ENCODE measurements at regions not wholly inside any gene's neighbourhood (a gene's known extent, or its start where the extent isn't known, plus 50 kb on each side); places are given as distances from the start of the nearest gene placed in this dataset.
"Not testable (repeated sequence)": the region's sequence is repeated elsewhere in the genome, so short reads cannot be mapped to it uniquely, and the experiment has no call there.

DNA sequence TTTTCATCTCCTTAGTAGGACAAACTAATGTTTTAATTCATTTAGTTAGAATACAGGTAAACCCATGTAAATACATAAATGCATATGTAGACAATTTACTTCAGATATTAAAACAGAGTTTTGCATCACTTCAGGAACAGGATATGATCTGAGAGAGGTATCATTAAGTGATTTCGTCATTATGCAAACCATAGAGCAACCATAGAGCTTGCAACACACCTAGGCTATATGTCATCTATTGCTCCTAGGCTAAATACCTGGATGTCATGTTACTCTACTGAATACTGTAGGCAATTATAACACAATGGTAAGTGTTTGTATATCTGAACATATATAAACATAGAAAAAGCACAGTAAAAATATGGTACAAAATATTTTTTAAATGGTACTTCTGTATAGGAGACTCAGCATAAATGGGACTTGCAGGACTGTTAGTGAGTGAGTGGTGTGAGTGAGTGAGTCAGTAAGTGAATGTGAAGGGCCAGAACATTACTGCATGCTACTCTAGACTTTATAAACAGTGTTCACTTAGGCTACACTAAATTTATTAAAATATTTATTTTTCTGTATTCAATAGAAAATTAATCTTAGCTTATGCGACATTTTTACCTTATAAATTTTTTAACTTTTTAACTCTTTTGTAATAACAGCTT is 1377.5 kb upstream of the CDH9 start:
- DNase-seq, result no peak

DNA sequence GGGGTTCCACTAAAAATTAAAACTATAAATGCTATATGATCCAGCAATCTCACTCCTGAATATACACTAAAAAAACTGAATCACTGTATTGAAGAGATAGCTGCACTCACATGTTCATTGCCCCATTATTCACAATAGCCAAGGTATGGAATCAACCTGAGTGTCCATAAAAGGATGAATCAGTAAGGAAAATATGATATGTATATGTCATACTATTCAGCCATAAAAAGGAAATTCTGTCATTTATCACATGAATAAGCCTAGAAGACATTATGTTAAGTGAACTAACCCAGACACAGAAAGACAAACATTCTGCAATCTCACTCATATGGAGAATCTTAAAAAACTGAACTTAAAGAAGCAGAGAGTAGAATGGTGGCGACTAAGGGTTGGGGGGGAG is 1376.2 kb upstream of the CDH9 start:
- no peak for DNase-seq

DNA sequence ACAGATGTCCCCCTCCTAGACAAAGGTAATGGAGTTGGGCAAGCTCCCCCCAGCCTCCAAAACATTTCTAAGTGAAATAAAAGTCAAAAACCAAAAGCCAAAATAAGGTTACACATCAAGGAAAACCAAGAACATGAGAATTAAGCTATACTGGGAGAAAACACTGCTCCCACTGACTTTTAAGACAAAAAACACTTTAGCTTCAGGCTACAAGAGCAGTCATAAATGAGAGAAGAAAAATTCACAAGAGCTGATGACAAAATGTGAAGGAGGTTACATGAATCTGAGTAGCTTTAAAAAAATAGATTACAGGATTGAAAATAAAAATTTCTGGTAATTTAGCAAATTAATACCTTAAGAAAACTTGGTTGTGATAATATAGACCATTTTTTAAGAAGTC is 1370.3 kb upstream of the CDH9 start:
- DNase-seq, result no peak

DNA sequence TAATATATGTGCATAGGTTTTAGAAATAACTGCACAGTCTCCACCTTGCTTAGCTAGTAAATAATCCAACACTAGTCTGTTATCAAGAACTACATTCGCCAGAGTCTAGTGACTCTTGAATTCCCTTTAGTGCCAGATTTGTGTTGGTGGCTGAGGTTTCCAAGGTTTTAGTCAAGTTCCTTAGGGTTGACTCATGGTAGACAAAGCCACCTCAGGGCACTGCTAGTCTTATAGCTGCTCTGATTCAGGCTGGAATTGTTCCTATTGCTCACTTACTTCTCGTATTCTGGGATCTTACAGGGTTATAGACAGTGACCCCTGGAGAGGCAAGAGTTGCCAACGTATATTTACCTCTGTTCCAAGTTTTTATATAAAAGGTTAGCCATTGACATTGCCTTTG is 1369.8 kb upstream of the CDH9 start:
- no peak for DNase-seq

DNA sequence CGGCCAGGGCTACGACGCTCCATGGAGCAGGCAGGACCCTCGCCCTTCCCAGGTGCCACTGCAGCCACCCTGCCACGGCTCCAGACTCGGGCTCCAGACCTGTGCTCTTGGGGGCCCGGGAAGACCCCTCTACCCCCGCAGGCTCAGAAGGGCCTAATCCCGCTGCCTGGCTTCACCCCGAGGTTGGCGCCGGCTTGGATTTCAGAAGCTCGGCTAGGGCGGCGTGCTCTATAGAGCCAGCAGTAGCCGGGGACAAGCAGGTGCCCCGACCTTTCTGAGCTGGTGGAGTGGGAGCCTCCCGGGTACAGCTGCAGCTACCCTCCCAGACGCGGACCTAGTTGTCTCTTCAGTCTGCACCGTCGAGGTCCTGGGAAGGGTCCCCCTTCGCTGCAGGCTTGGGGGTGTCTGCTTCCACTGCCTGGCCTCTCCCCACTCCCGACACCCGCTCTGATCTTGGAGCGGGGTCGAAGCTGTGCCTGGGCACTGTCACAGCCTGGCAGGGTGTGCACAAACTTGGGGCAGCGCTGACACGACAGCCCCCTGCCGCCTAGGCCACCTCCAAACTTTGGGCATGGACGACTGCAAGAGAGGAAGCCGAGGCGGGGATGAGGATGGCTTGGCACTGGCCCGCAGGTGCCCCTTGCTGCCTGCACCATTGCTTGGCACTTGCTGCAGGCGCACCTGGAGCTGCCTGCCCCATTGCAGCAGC is 1366.1 kb upstream of the CDH9 start:
- DNase-seq, result no peak

DNA sequence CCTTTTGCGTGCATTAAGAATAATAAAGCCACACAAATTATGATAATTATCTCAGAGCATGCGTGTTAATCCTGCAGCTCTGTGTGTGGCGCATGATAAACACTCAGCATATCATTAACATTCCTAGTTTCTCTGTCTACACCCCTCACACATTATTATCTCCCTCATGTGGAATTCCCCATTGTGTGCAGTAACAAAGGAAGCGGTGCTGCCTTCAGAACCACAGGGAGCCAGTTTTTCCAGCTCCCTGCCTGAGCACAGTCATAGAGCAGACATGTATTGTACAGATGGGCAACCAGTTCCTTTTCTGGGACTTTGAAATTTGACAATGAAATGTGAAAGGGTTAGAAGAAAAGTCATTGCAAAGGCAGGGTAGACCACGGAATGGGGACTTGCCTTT is 1365.5 kb upstream of the CDH9 start:
- DNase-seq, result peak; percentile 77

DNA sequence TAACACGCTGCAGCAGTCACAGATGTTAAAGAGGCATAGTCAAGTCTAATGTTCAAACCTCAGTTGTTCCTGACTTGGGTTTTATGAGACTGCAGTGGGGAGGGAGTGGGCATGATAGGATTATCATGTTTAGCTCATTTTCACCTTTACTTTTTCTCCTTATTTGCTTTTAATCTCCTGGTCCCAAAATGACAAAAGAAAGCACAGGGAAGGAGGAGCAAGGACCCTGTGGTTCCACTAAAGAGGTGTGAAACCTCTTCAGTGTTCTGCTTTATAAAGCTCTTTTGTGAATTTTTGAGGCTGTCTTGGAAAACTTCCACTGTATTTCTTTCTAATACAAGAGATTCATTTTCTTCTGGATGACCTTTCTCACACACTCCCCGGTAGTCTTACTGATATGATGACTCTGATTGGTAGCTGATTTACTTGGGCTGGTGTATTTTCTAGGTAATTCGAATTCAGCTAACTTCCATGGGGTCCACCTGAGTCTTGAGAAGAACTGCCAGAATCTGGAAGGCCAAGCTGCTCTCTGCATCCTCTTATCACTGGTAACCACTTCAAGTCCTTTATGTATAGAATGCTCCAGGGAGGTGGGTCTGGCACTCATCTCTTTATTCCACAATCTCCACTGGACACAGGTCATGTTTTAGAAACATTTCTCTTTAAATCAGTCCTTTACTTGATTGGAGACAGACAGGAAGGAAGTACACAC is 1364.4 kb upstream of the CDH9 start:
- no peak for DNase-seq

DNA sequence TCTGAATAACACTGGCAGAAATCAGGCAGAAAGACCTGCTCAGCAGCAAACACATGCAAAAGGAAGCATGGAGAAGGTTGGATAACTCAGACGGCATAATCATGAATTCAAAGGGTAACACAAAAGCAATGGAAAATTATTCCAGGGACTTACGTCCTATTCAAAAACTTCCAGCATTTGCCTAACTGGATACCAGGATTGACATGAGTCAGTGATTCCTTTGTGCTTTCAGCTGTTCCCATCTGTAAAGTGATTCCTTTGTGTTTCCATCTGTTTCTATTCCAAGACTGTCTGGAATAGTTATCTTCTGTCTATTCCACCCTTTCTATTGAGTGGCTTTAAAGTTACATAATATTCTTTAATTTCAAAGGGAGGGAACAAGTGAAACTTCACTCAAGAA is 1361.7 kb upstream of the CDH9 start:
- DNase-seq, result no peak

DNA sequence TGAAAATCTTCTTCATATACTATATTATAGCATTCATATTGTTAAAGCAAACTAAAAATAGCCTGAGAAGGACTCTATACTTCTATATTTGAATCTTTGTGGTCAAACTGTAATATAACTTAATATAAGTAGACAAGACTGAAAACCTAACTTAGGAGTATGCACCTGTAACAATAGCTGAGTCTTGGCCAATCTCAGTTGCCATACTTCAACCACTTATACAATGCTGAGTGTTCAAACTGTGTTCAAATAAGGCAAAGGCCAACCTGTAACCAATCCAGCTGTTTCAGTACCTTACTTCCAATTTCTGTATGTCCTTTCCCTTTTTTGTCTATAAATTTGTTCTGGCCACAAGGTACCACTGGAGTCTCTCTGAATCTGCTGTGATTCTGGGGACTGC is 1360.8 kb upstream of the CDH9 start:
- no peak for DNase-seq

DNA sequence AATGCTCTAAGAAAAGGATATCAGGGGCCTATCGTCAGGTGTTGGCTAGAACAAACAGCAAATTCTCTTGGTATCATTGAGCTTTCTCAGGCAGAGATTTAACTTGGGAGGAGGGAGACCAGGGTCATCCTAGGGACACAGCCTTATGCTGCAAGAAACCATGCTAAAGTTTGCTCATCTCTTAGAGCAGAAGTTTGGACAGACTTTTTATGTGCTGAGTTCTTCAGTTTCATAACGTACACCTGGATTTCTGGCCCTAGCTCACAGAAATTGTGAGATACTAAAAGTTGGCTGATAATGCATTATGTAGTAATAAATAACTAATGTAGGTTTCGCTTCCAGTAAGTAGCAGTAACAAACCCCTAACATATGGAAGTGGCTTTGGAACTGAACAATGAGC is 1359.8 kb upstream of the CDH9 start:
- no peak for DNase-seq

DNA sequence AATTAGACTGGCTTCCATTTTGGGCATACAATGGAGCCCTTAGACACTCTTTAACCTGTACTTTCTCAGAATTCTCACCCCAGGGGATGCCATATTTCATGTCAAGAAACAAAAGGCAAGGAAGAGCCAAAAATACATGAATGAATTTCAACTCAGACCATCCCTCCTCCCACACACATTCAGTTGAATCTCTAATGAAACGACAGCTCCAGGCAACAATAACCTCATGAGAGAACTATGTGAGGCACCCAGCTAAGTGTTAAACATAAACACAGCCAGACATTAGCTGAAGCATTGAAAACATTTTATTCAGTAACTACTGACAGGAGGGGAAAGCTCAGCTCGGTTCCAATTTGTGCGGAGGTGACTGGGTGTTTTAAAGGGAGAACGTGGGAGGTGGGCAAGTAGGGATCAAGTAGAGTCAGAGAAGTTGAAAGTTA is 1359.1 kb upstream of the CDH9 start:
- DNase-seq, result peak; percentile 53

DNA sequence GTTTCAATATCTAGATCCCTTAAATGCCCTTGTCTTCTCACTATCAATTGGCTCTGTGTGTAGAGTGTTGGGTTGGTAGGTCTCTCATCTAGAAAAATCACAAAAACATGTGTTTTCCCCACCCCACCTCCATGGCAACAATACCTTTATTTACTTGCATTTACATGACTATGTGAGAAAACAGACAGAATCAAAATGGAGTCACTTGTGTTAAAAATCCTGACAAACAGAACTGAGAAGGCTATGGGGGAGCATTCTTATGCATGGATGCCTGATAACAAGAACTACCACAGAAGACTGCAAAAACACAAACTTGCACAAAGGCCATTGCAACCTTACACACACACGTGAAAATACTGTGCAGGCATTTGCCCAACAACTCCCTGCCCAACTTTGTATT is 1352.9 kb upstream of the CDH9 start:
- no peak for DNase-seq

DNA sequence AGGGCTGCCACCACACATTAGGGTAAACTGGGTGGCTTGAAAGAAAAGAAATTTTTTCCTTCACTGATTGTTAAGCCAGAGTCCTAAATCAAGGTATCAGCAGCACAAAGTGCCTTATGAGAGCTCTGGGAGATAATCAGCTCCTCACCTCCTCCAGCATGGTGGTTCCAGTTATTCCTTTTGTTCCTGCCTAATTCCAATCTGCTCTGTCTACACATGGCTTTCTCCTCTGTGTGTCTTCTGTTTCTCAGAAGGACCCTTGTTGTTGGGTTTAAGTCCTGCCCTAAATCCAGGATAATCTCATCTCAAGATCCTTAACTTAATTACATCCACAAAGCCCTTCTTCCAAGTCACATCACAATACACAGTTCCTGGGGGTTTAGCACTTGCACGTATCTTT is 1352.0 kb upstream of the CDH9 start:
- no peak for DNase-seq

DNA sequence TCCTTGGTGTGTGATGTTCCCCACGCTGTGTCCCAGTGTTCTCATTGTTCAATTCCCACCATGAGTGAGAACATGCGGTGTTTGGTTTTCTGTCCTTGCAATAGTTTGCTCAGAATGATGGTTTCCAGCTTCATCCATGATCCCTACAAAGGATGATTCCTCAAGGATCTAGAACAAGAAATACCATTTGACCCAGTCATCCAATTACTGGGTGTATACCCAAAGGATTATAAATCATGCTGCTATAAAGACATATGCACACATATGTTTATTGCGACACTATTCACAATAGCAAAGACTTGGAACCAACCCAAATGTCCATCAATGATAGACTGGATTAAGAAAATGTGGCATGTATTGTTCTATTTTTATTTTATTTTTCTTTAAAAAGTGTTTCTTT is 1351.3 kb upstream of the CDH9 start:
- DNase-seq, result not testable (repeated sequence)

DNA sequence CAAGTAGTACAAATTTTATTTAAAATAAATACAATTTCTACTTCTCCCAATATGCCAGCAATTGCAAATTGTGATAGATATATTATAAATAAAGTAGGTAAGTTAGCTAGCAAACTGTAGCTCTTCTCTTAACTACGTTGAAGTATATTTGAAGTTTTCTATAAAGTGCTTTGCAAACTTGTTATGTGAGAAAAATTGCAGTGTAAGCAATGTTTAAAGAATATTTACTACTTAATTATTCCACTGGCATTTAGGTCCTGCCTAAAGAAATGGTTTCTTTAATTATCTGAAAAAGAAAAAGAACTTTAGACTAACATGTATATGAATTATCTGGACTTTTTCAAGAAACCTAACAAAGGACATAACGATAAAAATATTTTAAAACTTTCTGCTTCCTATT is 1350.0 kb upstream of the CDH9 start:
- DNase-seq, result no peak

DNA sequence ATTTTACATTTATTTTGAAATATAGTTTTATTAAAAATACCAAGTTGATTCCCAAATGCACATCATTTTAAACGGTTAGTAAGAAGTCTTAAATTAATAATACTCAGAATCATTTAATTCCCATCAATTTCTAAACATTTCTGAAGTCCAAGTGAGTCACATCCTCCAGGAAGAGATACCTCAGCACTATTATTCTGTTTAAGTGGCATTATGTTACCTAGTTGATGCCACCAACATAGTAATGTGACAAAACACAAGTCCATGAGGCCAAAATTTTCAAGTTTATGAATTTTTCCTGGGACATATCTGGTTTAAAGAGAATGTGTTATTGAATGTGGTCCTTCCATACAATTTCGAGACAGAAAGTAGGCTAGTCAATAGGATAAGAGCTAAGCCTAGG is 1348.3 kb upstream of the CDH9 start:
- DNase-seq, result no peak

DNA sequence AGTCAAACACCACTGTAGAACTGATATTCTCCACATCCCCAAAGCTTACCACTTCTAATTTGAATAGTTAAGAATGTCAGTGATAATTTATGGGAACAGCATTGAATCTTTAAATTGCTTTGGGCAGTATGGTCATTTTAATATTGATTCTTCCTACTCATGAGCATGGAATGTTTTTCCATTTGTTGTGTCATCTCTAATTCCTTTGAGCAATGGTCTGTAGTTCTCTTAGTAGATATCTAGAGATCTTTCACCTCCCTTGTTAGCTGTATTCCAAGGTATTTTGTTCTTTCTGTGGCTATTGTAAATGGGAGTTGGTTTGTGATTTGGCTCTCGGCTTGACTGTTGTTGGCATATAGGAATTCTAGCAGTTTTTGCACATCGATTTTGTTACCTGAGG is 1341.8 kb upstream of the CDH9 start:
- no peak for DNase-seq

DNA sequence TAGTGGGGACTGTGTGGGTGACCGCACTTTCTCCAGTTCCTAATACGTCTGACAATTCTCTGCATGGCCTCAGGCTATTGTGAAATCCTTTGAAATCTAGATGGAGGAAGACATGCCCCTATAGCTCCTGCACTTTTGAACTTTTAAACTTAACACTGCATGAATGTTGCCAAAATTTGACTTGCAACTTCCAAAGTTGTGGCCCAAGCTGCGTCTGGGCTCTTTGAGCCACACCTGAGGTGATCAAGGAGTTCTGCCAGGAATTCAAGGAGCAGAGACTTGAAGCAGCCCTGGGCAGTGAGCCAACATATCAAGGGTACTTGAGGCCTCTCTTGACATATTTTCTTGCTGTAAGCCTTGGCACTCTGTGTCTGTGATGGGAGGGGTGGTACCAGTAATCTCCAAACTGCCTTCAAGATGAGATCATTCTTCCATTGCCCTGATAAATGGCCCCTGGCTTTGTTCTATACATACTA is 1336.1 kb upstream of the CDH9 start:
- no peak for DNase-seq

DNA sequence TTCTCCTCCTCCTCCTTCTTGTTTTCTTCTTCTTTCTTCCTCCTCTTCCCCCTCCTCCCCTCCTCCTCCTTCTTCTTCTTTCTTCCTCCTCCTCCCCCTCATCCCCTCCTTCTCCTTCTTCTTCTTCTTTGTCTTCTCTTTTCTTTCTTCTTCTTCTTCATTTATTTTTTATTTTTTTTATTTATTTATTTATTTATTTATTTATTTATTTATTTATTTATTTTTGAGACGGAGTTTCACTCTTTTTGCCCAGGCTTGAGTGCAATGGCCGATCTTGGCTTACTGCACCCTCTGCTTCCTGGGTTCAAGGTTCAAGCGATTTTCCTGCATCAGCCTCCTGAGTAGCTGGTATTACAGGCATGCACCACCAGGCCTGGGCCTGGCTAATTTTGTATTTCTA is 1332.5 kb upstream of the CDH9 start:
- DNase-seq, result no peak

DNA sequence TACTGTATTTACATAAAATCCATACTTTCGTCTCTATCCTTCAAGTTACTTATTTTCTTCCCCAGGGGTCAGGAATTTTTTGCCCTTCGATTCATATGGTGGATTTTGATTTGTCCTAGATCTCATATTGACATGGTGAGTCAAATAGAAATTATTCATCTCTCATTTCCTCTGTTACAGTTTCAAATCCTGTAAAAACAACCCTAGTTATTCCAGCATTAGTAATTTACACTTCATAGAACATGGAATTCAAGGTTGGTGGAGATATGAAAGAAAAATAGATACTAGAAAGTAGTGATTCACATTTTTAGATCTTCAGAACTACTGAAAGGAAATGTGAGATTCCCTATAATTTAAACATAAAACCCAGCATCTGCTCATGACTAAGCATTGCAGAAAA is 1331.0 kb upstream of the CDH9 start:
- DNase-seq, result no peak

DNA sequence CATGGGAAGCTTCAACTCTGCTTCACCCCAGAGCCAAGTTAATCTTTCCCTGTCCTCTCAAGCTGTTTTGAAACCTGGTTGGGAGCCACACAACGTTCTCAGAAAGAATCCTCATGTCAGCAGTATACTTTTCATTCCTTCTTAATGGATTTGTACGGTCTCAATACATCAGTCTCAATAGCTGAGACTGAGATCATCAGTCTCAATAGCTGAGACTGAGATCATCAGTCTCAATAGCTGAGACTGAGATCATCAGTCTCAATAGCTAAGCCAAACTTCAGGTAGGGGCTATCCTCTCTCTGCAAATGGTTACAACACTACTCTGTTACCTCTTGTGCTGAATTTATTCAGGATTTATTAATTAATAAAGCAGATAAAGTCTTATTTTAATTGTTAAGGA is 1317.4 kb upstream of the CDH9 start:
- no peak for DNase-seq

DNA sequence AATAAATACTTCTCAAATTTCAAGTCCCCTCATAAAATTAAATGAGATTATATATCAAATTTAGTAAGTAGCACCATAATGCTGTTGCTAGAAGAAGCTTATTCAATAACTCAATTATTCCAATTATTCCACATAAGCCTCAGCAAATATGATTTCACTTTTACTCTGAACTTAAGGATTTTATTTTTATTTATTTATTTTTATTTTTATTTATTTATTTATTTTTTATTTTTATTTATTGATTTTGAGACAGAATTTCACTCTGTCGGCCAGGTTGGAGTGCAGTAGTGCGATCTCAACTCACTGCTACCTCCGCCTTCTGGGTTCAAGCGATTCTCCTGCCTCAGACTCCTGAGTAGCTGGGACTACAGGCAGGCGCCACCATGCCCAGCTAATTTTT is 1308.3 kb upstream of the CDH9 start:
- DNase-seq, result no peak

DNA sequence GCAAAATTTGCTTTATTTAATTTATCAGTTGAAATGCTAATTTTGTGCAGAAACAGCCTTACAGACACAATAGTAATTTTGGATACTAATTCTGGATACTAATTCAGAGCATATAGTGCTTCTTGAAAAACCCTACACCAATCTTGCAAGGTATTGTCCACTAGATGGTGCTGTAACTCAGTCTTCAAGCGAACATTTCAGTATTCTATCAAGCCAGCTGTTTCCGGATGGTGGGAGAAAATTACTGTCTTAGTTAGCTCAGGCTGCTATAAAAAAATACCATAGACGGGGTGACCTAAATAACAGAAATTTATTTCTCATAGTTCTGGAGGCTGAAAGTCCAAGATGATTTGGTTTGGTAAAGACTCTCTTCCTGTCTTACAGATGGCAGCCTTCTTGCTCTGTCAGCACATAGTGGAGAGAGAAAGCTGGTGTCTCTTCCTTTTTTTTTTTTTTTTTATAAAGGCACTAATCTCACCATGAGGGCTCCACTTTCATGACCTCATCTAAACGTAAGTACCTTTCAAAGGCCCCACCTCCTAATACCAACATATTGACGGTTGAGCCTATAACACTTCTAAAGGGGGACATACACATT is 1306.5 kb upstream of the CDH9 start:
- peak; percentile 42 for DNase-seq

DNA sequence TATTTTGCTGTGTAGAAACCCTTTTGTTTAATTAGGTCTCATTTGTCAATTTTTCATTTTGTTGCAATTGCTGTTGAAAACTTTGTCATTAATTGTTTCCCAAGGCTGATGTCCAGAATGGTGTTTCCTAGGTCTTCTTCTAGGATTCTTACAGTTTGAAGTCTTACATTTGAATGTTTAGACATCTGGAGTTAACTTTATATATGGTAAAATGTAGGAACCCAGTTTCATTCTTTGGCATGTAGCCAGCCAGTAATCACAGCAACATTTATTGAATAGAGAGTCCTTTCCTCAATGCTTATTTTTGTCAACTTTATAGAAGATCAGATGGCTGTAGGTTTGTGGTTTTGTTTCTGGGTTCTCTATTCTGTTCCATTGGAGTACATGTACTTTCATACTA is 1290.8 kb upstream of the CDH9 start:
- DNase-seq, result no peak

Data from eye (tissue), 1 donor.